T follicular helper cell (primary cell): ENCODE measurements at regions not wholly inside any gene's neighbourhood (a gene's known extent, or its start where the extent isn't known, plus 50 kb on each side); places are given as distances from the start of the nearest gene placed in this dataset.

Experiments
- DNase-seq: peaks from one replicate; pipeline ENCODE4 v3.0.0-alpha.2; 2020; ENCODE audit warnings: low read depth

GRCh38 chr13:107475753-107476453, 739.4 kb downstream of the LIG4 start:
- no peak for DNase-seq

DNA sequence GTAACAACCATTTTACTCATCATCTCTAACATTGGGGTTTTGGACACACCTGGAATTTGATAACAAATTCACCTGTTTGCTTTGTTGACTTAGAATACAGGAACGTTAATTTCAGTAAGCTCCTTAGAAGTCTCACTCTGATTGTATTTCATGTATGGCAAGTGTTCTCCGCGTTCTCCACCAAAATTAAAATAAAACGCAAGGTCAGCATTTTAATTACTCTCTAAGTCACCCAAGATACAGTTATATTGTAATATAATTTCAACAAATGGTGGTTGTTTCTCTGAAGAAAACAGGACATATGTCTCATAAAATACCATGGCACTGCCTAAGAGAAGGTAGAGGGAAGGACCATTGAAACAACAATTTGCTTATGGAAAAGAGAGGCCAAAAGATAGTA, 742.1 kb downstream of the LIG4 start:
- no peak for DNase-seq

DNA sequence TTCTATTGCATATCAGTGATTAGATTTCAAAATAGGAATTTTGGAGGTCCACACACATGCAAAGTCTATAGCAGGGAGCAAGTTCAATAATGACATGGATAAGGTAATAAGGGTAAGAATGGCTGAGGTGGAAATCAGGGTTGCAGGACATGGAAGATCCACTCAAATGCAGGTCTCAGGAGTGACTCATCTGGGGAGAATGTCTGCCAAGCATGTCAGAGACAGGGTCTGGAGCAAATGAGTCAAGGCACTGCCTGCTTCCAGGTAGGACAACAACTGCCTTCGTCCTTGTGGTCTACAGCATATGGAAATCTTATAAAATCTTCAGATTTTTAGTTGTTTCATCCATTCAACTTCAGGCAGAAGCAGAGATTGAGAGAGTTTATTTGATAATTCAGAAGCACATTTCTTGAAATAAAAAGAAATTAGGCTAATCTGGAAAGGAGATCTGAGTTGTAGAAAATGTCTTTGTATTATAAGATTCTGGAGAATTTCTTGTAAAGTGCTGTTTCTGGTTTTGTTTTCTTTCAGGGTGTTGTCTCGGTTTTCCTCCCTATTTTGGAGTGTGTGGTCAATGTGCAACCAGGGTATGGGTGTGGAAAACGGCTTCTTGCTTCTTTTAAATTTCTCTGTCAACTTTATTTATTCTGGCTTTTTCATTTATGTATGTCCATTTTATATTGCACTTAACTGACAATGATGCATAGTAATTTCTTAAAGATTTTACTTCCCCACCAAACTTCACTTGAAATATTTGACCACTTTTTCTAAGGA, 748.8 kb downstream of the LIG4 start:
- no peak for DNase-seq

DNA sequence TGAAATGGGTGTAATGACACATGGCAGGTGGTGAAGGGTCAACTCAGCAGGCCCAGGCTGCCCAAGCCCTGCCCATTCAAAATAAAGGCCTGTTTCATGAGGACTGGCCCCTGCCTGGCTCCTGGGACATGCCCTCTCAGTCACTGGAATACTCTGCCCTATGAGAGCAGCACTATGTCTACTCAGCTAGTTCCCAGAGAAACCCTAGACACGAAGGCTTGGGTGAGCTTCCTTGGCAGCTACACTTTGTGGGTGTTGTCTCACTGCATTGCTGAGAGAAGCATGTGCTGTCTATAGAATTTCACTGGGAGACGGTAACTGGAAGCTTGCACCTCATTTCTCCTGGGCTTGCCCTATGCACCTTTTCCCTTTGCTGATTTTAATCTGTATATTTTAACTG, 752.8 kb downstream of the LIG4 start:
- DNase-seq = no peak

GRCh38 chr13:107461751-107462150, 753.6 kb downstream of the LIG4 start:
- DNase-seq = no peak

GRCh38 chr13:107459430-107459829, 755.9 kb downstream of the LIG4 start:
- no peak for DNase-seq

DNA sequence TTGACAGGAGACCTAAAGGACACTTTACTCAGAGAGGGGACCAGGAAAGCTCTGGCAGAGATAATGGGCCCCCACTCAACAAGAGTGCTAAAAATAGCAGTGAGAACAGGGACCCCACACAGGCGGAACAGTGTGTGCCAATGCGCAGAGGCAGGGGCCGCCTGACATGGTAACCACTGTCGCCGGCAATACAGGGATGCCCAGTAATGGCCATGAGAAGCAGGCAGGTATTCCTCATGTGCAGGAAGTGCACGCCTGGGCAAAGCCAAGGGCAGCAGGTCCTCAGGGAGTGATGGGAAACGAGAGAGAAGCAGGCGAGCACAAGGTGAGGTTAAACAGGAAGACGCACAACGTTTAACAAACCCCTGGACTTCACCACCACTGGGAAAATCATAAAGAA, 757.1 kb downstream of the LIG4 start:
- DNase-seq = no peak

DNA sequence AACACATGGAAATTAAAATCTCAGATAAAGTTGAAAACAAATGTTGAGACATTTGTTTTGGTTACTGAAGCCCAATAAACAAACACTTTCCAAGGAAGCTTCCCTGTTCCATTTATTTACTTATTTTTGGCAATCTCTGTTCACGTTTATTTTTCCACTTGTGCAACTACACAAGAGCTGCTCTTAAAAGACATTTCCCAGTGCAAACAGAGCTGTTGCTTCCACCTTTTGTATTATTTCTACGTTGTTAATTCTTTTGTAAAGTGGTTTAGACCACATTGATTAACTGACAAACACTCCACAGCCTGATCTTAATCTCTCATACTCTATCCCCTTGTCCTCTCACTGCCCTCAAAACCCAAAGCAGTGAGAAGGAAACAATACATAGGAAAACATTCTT, 757.6 kb downstream of the LIG4 start:
- no peak for DNase-seq

DNA sequence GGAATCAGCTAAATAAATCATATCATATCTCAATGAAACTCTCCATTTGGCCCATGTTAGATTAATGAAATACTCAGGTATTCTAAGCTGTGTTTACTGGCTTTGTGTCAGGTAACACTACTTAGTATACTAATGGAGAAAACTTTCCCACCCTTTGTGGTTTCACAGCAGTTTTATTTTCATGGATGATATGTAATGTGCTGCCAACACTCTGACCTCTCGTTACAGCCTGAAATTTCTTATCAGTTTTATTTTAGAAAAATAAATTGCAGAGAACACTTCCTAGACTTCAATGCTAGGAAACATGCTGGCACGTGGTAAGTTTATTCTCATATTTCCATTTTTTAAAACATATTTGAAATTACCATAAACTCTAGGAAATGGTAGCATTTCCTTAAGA, 758.9 kb downstream of the LIG4 start:
- DNase-seq = no peak

DNA sequence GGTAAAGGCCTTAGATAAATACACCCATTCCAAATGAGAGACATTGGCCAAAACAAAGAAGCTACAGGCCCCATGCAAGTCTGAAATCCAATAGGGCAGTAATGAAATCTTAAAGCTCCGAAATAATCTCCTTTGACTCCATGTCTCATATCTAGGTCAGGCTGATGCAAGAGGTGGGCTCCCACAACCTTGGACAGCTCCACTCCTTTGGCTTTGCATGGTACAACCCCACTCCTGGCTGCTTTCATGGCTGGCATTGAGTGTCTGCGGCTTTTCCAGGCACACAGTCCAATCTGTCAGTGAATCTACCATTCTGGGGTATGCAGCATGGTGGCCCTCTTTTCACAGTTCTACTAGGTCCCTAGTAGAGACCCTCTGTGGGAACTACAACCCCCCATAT, 762.5 kb downstream of the LIG4 start:
- DNase-seq = no peak

GRCh38 chr13:107450931-107451330, 764.4 kb downstream of the LIG4 start:
- DNase-seq = no peak

- DNase-seq = no peak
These were observed 764.9 kb downstream of the LIG4 start for GRCh38 chr13:107450431-107450830.

GRCh38 chr13:107447591-107447990, 767.7 kb downstream of the LIG4 start:
- no peak for DNase-seq

DNA sequence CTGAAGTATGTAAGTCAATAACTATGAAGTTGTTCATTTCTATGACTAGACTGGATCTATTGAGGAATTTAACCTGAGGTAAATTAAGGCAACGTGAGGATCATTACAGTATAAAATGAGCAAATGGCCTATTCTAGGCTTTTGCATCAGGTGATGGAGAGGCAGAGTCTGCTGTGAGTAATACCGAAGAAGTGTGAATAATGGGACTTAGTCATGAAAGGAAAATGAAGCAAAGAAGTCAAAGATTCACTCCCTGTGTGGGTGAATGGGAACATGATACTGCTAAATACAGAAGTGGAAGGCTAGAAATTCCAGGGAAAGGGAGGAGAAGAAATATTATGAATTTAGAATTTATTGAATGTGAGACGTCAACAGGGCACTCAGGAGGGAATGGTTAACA, 774.1 kb downstream of the LIG4 start:
- no peak for DNase-seq

- DNase-seq = no peak
These were observed 777.1 kb downstream of the LIG4 start for GRCh38 chr13:107438251-107438650.

- no peak for DNase-seq
These were observed 781.0 kb downstream of the LIG4 start for GRCh38 chr13:107434347-107434746.

- no peak for DNase-seq
These were observed 787.8 kb downstream of the LIG4 start for GRCh38 chr13:107427536-107427935.

DNA sequence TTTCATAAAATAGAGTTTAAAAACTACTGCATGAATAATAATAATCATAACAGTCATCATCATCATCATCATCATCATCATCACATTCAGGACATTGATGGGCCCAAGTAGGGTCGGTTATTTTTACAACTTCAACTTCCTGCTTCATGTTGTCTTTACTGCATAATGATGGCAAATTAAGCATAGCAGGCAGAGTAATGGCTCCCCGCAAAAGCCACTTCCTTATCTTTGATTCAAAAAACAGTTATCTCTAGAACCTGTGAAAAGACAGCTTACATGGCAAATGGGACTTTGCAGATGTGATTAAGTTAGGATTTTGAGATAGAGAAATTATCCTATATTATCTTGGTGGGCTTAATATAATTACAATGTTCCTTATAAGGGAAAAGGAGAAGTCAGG, 792.9 kb downstream of the LIG4 start:
- DNase-seq = no peak

DNA sequence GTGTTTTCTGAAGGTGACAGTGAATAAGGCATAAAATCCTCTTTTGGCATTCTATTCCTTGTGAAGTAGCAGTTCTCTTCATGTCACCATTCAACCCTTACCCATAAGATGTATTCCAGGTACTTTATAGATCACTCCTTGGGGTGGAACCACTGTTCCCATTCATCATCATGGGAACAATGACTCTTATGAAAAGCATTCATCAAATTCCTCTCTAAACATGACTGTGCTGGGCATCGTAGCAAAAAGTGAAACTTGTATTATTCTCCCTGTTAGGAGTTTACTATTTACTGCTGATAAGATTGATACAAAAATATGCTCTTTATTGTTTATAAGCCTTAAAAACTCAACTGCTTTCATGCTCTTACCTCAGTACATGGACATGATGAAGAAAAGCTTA, 793.4 kb downstream of the LIG4 start:
- no peak for DNase-seq

GRCh38 chr13:107421028-107421427, 794.3 kb downstream of the LIG4 start:
- DNase-seq = no peak

GRCh38 chr13:107413005-107413404, 802.3 kb downstream of the LIG4 start:
- DNase-seq = no peak

- no peak for DNase-seq
These were observed 808.3 kb downstream of the LIG4 start for GRCh38 chr13:107407074-107407473.

DNA sequence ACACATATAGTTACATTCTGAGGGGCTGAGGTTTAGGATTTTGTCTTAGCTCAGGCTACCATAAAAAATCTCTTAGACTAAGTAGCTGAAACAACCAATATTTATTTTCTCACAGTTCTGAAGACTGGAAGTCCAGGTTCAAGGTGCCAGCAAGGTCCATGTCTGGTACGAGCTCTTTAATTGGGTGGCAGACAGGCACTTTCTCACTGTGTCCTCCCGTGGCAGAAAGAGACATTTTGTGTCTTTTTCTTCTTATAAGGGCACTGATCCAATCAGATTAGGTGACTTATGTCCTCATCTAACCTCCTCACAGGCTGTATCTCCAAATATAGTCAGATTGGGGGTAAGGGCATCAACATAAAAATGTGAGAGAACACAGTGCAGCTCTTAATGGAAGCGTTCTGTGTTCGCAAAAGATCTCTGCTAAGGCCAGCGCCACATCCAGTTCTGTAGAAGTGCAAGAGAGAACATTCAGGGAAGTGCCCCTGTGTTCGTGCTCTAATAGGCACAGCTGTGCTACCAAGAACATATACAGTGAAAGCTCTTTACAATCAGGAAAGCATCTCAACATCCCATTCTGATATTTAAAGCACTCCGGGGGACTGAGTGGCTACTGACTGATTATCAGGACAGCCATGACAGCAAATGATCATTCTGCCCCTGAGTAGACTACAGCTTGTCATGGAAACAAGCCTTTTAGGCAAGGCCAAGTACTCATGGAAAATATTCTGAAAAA, 819.2 kb downstream of the LIG4 start:
- DNase-seq = no peak
